HG03457 (cell line): ENCODE measurements at regions not wholly inside any gene's neighbourhood (a gene's known extent, or its start where the extent isn't known, plus 50 kb on each side); places are given as distances from the start of the nearest gene placed in this dataset.
"Not testable (repeated sequence)": the region's sequence is repeated elsewhere in the genome, so short reads cannot be mapped to it uniquely, and the experiment has no call there.

Experiments
- ATAC-seq: cut with Tn5 transposase; IDR thresholded peaks from one replicate; pipeline ENCODE4 v1.9.1; 2021; ENCODE audit warnings: moderate number of reproducible peaks; ENCODE audit not compliant: unreplicated experiment

- no peak for ATAC-seq
These were observed 674.8 kb downstream of the PLPP3 start for GRCh38 chr1:55904541-55904940.

GRCh38 chr1:55898181-55898580, 681.2 kb downstream of the PLPP3 start:
- no peak for ATAC-seq

GRCh38 chr1:55896210-55896609, 681.0 kb upstream of the USP24 start:
- no peak for ATAC-seq

- ATAC-seq, result no peak
These were observed 679.4 kb upstream of the USP24 start for GRCh38 chr1:55894521-55894920.

GRCh38 chr1:55893155-55893554, 678.0 kb upstream of the USP24 start:
- no peak for ATAC-seq

- no peak for ATAC-seq
These were observed 673.6 kb upstream of the USP24 start for GRCh38 chr1:55888685-55889317.

GRCh38 chr1:55886856-55887712, 671.9 kb upstream of the USP24 start:
- no peak for ATAC-seq

GRCh38 chr1:55885619-55886018, 670.5 kb upstream of the USP24 start:
- ATAC-seq, result no peak

- no peak for ATAC-seq
These were observed 667.8 kb upstream of the USP24 start for GRCh38 chr1:55882931-55883330.

- ATAC-seq, result no peak
These were observed 664.2 kb upstream of the USP24 start for GRCh38 chr1:55879346-55879745.

GRCh38 chr1:55877437-55878232, 662.5 kb upstream of the USP24 start:
- no peak for ATAC-seq

GRCh38 chr1:55876276-55877060, 661.3 kb upstream of the USP24 start:
- ATAC-seq, result no peak

- ATAC-seq, result no peak
These were observed 654.9 kb upstream of the USP24 start for GRCh38 chr1:55870106-55870505.

- no peak for ATAC-seq
These were observed 653.9 kb upstream of the USP24 start for GRCh38 chr1:55869065-55869464.

- no peak for ATAC-seq
These were observed 652.9 kb upstream of the USP24 start for GRCh38 chr1:55868026-55868425.

- ATAC-seq, result no peak
These were observed 652.2 kb upstream of the USP24 start for GRCh38 chr1:55867304-55867843.

- ATAC-seq, result not testable (repeated sequence)
These were observed 650.6 kb upstream of the USP24 start for GRCh38 chr1:55865778-55866177.

- ATAC-seq, result no peak
These were observed 649.1 kb upstream of the USP24 start for GRCh38 chr1:55864251-55864650.

- no peak for ATAC-seq
These were observed 646.6 kb upstream of the USP24 start for GRCh38 chr1:55861676-55862340.
